GM23248 (cell line): ENCODE measurements at regions not wholly inside any gene's neighbourhood (a gene's known extent, or its start where the extent isn't known, plus 50 kb on each side); places are given as distances from the start of the nearest gene placed in this dataset.

Source experiments
- DNase-seq: peaks from one replicate; pipeline ENCODE4 v3.0.0-alpha.2; 2015
- H2AFZ ChIP-seq: fragments of 200-600 bp; sonication (generic); 2 replicates; pipeline ENCODE4 v1.6.1; 2016; ENCODE audit warnings: antibody characterized with exemption
- H3F3A ChIP-seq: fragments of 200-600 bp; sonication (generic); 2 replicates; pipeline ENCODE4 v1.6.1; 2016; ENCODE audit warnings: mild to moderate bottlenecking, antibody characterized with exemption, mixed run types; ENCODE audit not compliant: insufficient read depth
- H3K27ac ChIP-seq: fragments of 200-600 bp; sonication (generic); 2 replicates; pipeline ENCODE4 v1.5.1; 2016; ENCODE audit warnings: mild to moderate bottlenecking
- H3K27me3 ChIP-seq: fragments of 200-600 bp; sonication (generic); replicated peaks from 2 replicates; pipeline ENCODE4 v1.6.1; 2016; ENCODE audit warnings: mild to moderate bottlenecking; ENCODE audit not compliant: insufficient read depth
- H3K36me3 ChIP-seq: fragments of 200-600 bp; sonication (generic); 2 replicates; pipeline ENCODE4 v1.6.1; 2016; ENCODE audit warnings: low read depth, mild to moderate bottlenecking
- H3K4me1 ChIP-seq: fragments of 200-600 bp; sonication (generic); 2 replicates; pipeline ENCODE4 v1.6.1; 2016; ENCODE audit warnings: mild to moderate bottlenecking; ENCODE audit not compliant: insufficient read depth
- H3K4me2 ChIP-seq: fragments of 200-600 bp; sonication (generic); one replicate; pipeline ENCODE4 v1.6.1; 2016; ENCODE audit warnings: mild to moderate bottlenecking; ENCODE audit not compliant: unreplicated experiment
- H3K4me3 ChIP-seq: fragments of 200-600 bp; sonication (generic); 2 replicates; pipeline ENCODE4 v1.5.1; 2016; ENCODE audit warnings: mild to moderate bottlenecking
- H3K79me2 ChIP-seq: fragments of 200-600 bp; sonication (generic); 2 replicates; pipeline ENCODE4 v1.6.1; 2016; ENCODE audit warnings: mild to moderate bottlenecking; ENCODE audit not compliant: insufficient read depth
- H3K9ac ChIP-seq: fragments of 200-600 bp; sonication (generic); 2 replicates; pipeline ENCODE4 v1.6.1; 2016; ENCODE audit warnings: mild to moderate bottlenecking
- H3K9me2 ChIP-seq: fragments of 200-600 bp; sonication (generic); 2 replicates; pipeline ENCODE4 v1.6.1; 2016; ENCODE audit warnings: mixed run types, mild to moderate bottlenecking, moderate library complexity; ENCODE audit not compliant: insufficient read depth
- H3K9me3 ChIP-seq: fragments of 200-600 bp; sonication (generic); one replicate; pipeline ENCODE4 v1.6.1; 2017; ENCODE audit warnings: low read depth
- H4K20me1 ChIP-seq: fragments of 200-600 bp; sonication (generic); 2 replicates; pipeline ENCODE4 v1.6.0; 2016; ENCODE audit not compliant: insufficient read depth
- EZH2 ChIP-seq: fragments of 200-600 bp; sonication (generic); IDR thresholded peaks from 2 replicates; pipeline ENCODE4 v1.6.1; 2018; ENCODE audit warnings: antibody characterized with exemption, mild to moderate bottlenecking; ENCODE audit not compliant: insufficient read depth, poor library complexity, severe bottlenecking
- EZH2phosphoT487 ChIP-seq: fragments of 200-600 bp; sonication (generic); IDR thresholded peaks from 2 replicates; pipeline ENCODE4 v1.6.1; 2018; ENCODE audit warnings: antibody characterized with exemption, moderate library complexity, mild to moderate bottlenecking, low read depth; ENCODE audit not compliant: insufficient read depth
- WGBS, 2 experiments: methylation state at CpG; one replicate each; pipeline ENCODE4 v1.1.6; 2015 to 2017; ENCODE audit warnings: low lambda C conversion rate in 2 of 2, low coverage in 1 of 2; ENCODE audit errors: missing lambda C conversion rate in 2 of 2; 5-methylcytosine and 5-hydroxymethylcytosine counted together
- in situ Hi-C: fragments of 300-500 bp; cut with MboI; formaldehyde crosslinking; loops from 2 replicates; pipeline ENCODE4 v1.15.0; 2020

- TF ChIP-seq EZH2phosphoT487 (no peak), EZH2 (no peak)
- no peak for DNase-seq
- no peak overlapping the region for H3K27ac ChIP-seq
- peaks cover 7% of the 10 kb centered on the region for H3K27me3 ChIP-seq
- WGBS, 2 experiments: 47 to 56% methylated on average over 6 of the region's 6 CpGs
- in situ Hi-C loops: no loop called here
- no peak overlapping the region for H3K4me2 ChIP-seq
- no peak overlapping the region for H3K4me3 ChIP-seq
- H4K20me1 ChIP-seq: no peaks in the 10 kb centered on the region
- H3K9me2 ChIP-seq: no peaks in the 10 kb centered on the region
- no peaks in the 10 kb centered on the region for H3K4me1 ChIP-seq
- H3K79me2 ChIP-seq: no peaks in the 10 kb centered on the region
- H3K9ac ChIP-seq: no peak overlapping the region
- no peaks in the 10 kb centered on the region for H3F3A ChIP-seq
- H3K9me3 ChIP-seq: no peaks in the 10 kb centered on the region
- no peaks in the 10 kb centered on the region for H3K36me3 ChIP-seq
- H2AFZ ChIP-seq: no peak overlapping the region
These were observed 50.3 kb downstream of the SHANK2 start for GRCh38 chr11:71201936-71202597.

GRCh38 chr11:71201231-71201630 lies 51.1 kb downstream of the SHANK2 start:
- 72% methylated on average over 20 of the region's 20 CpGs for WGBS, 2 experiments
- in situ Hi-C loops: no loop called here

GRCh38 chr11:71200761-71201160 lies 51.6 kb downstream of the SHANK2 start:
- Histone ChIP-seq H3K4me2 (no peak overlapping the region), H3K27me3 (no peaks in the 10 kb centered on the region), H3K9ac (no peak overlapping the region), H2AFZ (no peak overlapping the region), H3F3A (no peaks in the 10 kb centered on the region), H3K9me3 (no peaks in the 10 kb centered on the region), H3K4me1 (no peaks in the 10 kb centered on the region), H4K20me1 (no peaks in the 10 kb centered on the region), H3K36me3 (no peaks in the 10 kb centered on the region), H3K4me3 (no peak overlapping the region), H3K9me2 (no peaks in the 10 kb centered on the region), H3K27ac (no peak overlapping the region), H3K79me2 (no peaks in the 10 kb centered on the region)
- in situ Hi-C loops: no loop called here
- DNase-seq: no peak
- no peak for TF ChIP-seq EZH2phosphoT487
- WGBS, 2 experiments: 49 to 52% methylated on average over 5 of the region's 5 CpGs

More at GRCh38 chr11:71201231-71201630, 51.1 kb downstream of the SHANK2 start:
- Histone ChIP-seq H2AFZ (no peak overlapping the region), H3K4me3 (no peak overlapping the region), H3K27ac (no peak overlapping the region), H3K27me3 (peaks cover 2% of the 10 kb centered on the region), H3K9me2 (no peaks in the 10 kb centered on the region), H4K20me1 (no peaks in the 10 kb centered on the region), H3K79me2 (no peaks in the 10 kb centered on the region), H3K9ac (no peak overlapping the region), H3K4me1 (no peaks in the 10 kb centered on the region), H3K36me3 (no peaks in the 10 kb centered on the region), H3K4me2 (no peak overlapping the region), H3F3A (no peaks in the 10 kb centered on the region), H3K9me3 (no peaks in the 10 kb centered on the region)
- no peak for TF ChIP-seq EZH2
- no peak for DNase-seq

GRCh38 chr11:71200172-71200716 lies 52.1 kb downstream of the SHANK2 start:
- no peak overlapping the region for H2AFZ ChIP-seq
- H3K4me3 ChIP-seq: no peak overlapping the region
- no peak overlapping the region for H3K9ac ChIP-seq
- no peaks in the 10 kb centered on the region for H3K79me2 ChIP-seq
- H3K9me2 ChIP-seq: no peaks in the 10 kb centered on the region
- no peaks in the 10 kb centered on the region for H3K4me1 ChIP-seq
- H3K27me3 ChIP-seq: no peaks in the 10 kb centered on the region
- no peak for DNase-seq
- in situ Hi-C loops: no loop called here
- 56 to 57% methylated on average over 9 of the region's 9 CpGs for WGBS, 2 experiments
- H3K9me3 ChIP-seq: no peaks in the 10 kb centered on the region
- H3F3A ChIP-seq: no peaks in the 10 kb centered on the region
- TF ChIP-seq EZH2: no peak
- TF ChIP-seq EZH2phosphoT487: no peak
- H4K20me1 ChIP-seq: no peaks in the 10 kb centered on the region
- H3K4me2 ChIP-seq: no peak overlapping the region
- no peak overlapping the region for H3K27ac ChIP-seq
- H3K36me3 ChIP-seq: no peaks in the 10 kb centered on the region
